ENCODE measurements at regions not wholly inside any gene's neighbourhood (a gene's known extent, or its start where the extent isn't known, plus 50 kb on each side); places are given as distances from the start of the nearest gene placed in this dataset.

- no peak for TF ChIP-seq EZH2 (IDR thresholded peaks at IDR 0.05)
- TF ChIP-seq, protein P1, sequence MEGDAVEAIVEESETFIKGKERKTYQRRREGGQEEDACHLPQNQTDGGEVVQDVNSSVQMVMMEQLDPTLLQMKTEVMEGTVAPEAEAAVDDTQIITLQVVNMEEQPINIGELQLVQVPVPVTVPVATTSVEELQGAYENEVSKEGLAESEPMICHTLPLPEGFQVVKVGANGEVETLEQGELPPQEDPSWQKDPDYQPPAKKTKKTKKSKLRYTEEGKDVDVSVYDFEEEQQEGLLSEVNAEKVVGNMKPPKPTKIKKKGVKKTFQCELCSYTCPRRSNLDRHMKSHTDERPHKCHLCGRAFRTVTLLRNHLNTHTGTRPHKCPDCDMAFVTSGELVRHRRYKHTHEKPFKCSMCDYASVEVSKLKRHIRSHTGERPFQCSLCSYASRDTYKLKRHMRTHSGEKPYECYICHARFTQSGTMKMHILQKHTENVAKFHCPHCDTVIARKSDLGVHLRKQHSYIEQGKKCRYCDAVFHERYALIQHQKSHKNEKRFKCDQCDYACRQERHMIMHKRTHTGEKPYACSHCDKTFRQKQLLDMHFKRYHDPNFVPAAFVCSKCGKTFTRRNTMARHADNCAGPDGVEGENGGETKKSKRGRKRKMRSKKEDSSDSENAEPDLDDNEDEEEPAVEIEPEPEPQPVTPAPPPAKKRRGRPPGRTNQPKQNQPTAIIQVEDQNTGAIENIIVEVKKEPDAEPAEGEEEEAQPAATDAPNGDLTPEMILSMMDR (IDR thresholded peaks at IDR 0.05) = no peak
These were observed 102.2 kb upstream of the SLC24A3 start for GRCh38 chr20:19110285-19110684.
